K562 (cell line): ENCODE measurements at regions not wholly inside any gene's neighbourhood (a gene's known extent, or its start where the extent isn't known, plus 50 kb on each side); places are given as distances from the start of the nearest gene placed in this dataset.

Source experiments
- ATAC-seq: fragments of 200-7000 bp; cut with Tn5 transposase; 3 replicates; pipeline ENCODE4 v1.9.1; 2020; ENCODE audit warnings: moderate library complexity
- BruUV-seq: library from RNA; stranded (reverse); fragments of 400-500 nt; replicated peaks from 2 replicates; lab custom pipeline; 2021; lab: Mats Ljungman, UMichigan
- CTCF ChIA-PET: fragments of 300-600 bp; formaldehyde crosslinking; extraction: SDS; loops from one replicate; lab custom pipeline; 2021; ENCODE audit warnings: low intra/inter-chr PET ratio; lab: Yijun Ruan, JAX
- POLR2A ChIA-PET: fragments of 300-600, 350-650 bp; sonication (Branson Sonifier 250); formaldehyde crosslinking; extraction: SDS; loops from one replicate; lab custom pipeline; 2021; ENCODE audit warnings: antibody characterized with exemption, inconsistent platforms; lab: Yijun Ruan, JAX
- DNase-seq, 4 experiments: peaks; one replicate each; pipeline versions ENCODE4 v3.0.0 to v3.0.0-alpha.2; 2011 to 2018; ENCODE audit warnings: low spot score in 3 of 4, mixed read lengths in 3 of 4; ENCODE audit errors: extremely low read depth in 1 of 4
- FAIRE-seq: peaks from 2 replicates; lab custom pipeline; 2011; peaks lifted over from hg19 to GRCh38; lab: Jason Lieb, UNC
- H2AFZ ChIP-seq: 2 replicates; pipeline ENCODE4 v1.6.0; 2011; ENCODE audit warnings: low read depth, low read length, control low read depth, inconsistent platforms
- H3K27ac ChIP-seq: fragments of 200-600 bp; 3 replicates; pipeline ENCODE4 v1.8.0; 2011; ENCODE audit warnings: low read depth, mild to moderate bottlenecking, control low read depth, inconsistent platforms, low read length, moderate library complexity, mixed read lengths; ENCODE audit errors: extremely low read depth
- H3K27me3 ChIP-seq, 2 experiments: fragments of 300-600 bp in 1 of 2; 2 replicates in 1 of 2; 3 replicates in 1 of 2; pipeline versions ENCODE4 v1.6.0 to v1.8.0; 2011; ENCODE audit warnings: inconsistent platforms in 2 of 2, low read length in 2 of 2, mild to moderate bottlenecking in 1 of 2, mixed read lengths in 1 of 2, moderate library complexity in 1 of 2; ENCODE audit not compliant: control insufficient read depth in 2 of 2, insufficient read depth in 2 of 2
- H3K36me3 ChIP-seq: fragments of 300-600 bp; 3 replicates; pipeline ENCODE4 v1.8.0; 2011; ENCODE audit warnings: mild to moderate bottlenecking, low read length, inconsistent platforms; ENCODE audit not compliant: control insufficient read depth, insufficient read depth
- H3K4me1 ChIP-seq, 2 experiments: fragments of 200-600 bp in 1 of 2; replicated peaks in 1 of 2; 2 replicates in 1 of 2; 3 replicates in 1 of 2; pipeline versions ENCODE4 v1.5.1 to v1.8.0; 2011; ENCODE audit warnings: inconsistent platforms in 2 of 2, low read length in 2 of 2, mild to moderate bottlenecking in 1 of 2, mixed read lengths in 1 of 2, moderate library complexity in 1 of 2; ENCODE audit not compliant: control insufficient read depth in 2 of 2, insufficient read depth in 2 of 2
- H3K4me2 ChIP-seq: 2 replicates; pipeline ENCODE4 v1.6.1; 2011; ENCODE audit warnings: low read length, control low read depth, inconsistent platforms, mixed read lengths; ENCODE audit not compliant: insufficient read depth
- H3K4me3 ChIP-seq: fragments of 200-600 bp; sonication (generic), shearing (Covaris generic); 2 replicates; pipeline ENCODE4 v1.5.1; 2016; ENCODE audit warnings: control low read depth, inconsistent platforms
- H3K79me2 ChIP-seq: fragments of 200-600 bp; 3 replicates; pipeline ENCODE4 v1.8.0; 2011; ENCODE audit warnings: low read length, inconsistent platforms; ENCODE audit not compliant: control insufficient read depth, insufficient read depth
- H3K9ac ChIP-seq, 2 experiments: 2 replicates each; pipeline versions ENCODE4 v1.6.0 to v1.6.1; 2011; ENCODE audit warnings: low read depth in 2 of 2, low read length in 2 of 2, control low read depth in 1 of 2, inconsistent platforms in 1 of 2, mild to moderate bottlenecking in 1 of 2, mixed read lengths in 1 of 2; ENCODE audit not compliant: insufficient read depth in 1 of 2
- H3K9me1 ChIP-seq: one replicate; pipeline ENCODE4 v1.6.0; 2011; ENCODE audit warnings: inconsistent platforms, mild to moderate bottlenecking, low read length, moderate library complexity; ENCODE audit not compliant: control insufficient read depth, insufficient read depth
- H3K9me3 ChIP-seq: replicated peaks from 2 replicates; pipeline ENCODE4 v1.5.1; 2011; ENCODE audit warnings: low read depth, low read length, inconsistent platforms; ENCODE audit not compliant: control insufficient read depth, insufficient read depth
- H4K20me1 ChIP-seq: replicated peaks from 2 replicates; pipeline ENCODE4 v1.6.1; 2011; ENCODE audit warnings: low read length, inconsistent platforms, mixed read lengths; ENCODE audit not compliant: control insufficient read depth, insufficient read depth
- ADNP ChIP-seq: fragments of 200-800 bp; sonication (Bioruptor generic); IDR thresholded peaks from 2 replicates; pipeline ENCODE4 v1.6.1; 2016; ENCODE audit warnings: missing genetic modification characterization, missing compliant biosample characterization
- CREBBP ChIP-seq: IDR thresholded peaks from one replicate; pipeline ENCODE4 v1.6.1; 2012; ENCODE audit warnings: low read depth, mild to moderate bottlenecking, control low read depth, inconsistent platforms, low read length
- ESRRA ChIP-seq: fragments of 450-650 bp; IDR thresholded peaks from 2 replicates; pipeline ENCODE4 v1.6.1; 2014; ENCODE audit warnings: low read depth, mild to moderate bottlenecking, moderate library complexity, borderline replicate concordance
- GATAD2A ChIP-seq: fragments of 450-650 bp; IDR thresholded peaks from 2 replicates; pipeline ENCODE4 v1.6.1; 2017
- GTF3C2 ChIP-seq: IDR thresholded peaks from 3 replicates; pipeline ENCODE4 v1.6.1; 2011; ENCODE audit warnings: borderline replicate concordance, mild to moderate bottlenecking, moderate library complexity; ENCODE audit not compliant: insufficient read length; ENCODE audit errors: extremely low read depth
- HNRNPK ChIP-seq: fragments of 200-400 bp; formaldehyde crosslinking; IDR thresholded peaks from one replicate; pipeline ENCODE4 v1.6.1; 2018; ENCODE audit warnings: mild to moderate bottlenecking, low read depth, low read length; ENCODE audit not compliant: poor library complexity, severe bottlenecking
- LCOR ChIP-seq: sonication (generic); formaldehyde crosslinking; IDR thresholded peaks from 2 replicates; pipeline ENCODE4 v1.8.0; 2022; ENCODE audit warnings: mild to moderate bottlenecking, missing genetic modification reagents
- MBD1 ChIP-seq: fragments of 250-450 bp; sonication (Bioruptor Pico); IDR thresholded peaks from 2 replicates; pipeline ENCODE4 v1.8.0; 2022; ENCODE audit warnings: inconsistent platforms
- PPARD ChIP-seq: fragments of 250-450 bp; sonication (Bioruptor Pico); IDR thresholded peaks from 2 replicates; pipeline ENCODE4 v1.8.0; 2022; ENCODE audit warnings: inconsistent platforms, mild to moderate bottlenecking, moderate library complexity
- ZNF280B ChIP-seq: fragments of 250-450 bp; sonication (Bioruptor Pico); IDR thresholded peaks from 2 replicates; pipeline ENCODE4 v1.5.1; 2021; ENCODE audit warnings: mild to moderate bottlenecking
- ZNF444 ChIP-seq: fragments of 250-450 bp; sonication (Bioruptor Pico); IDR thresholded peaks from 2 replicates; pipeline ENCODE4 v1.4.0; 2020; ENCODE audit warnings: mild to moderate bottlenecking, moderate library complexity
- WGBS: fragments of 100-300 bp; shearing (Covaris generic); methylation state at CpG from one replicate; pipeline ENCODE4 v1.1.6; 2016; ENCODE audit warnings: low coverage, mixed read lengths; ENCODE audit not compliant: insufficient coverage; ENCODE audit errors: missing lambda C conversion rate; 5-methylcytosine and 5-hydroxymethylcytosine counted together
- in situ Hi-C: fragments of 300-500 bp; cut with MboI; formaldehyde crosslinking; loops from 4 replicates; pipeline ENCODE4 v1.15.0; 2018; ENCODE audit warnings: inconsistent platforms, mixed read lengths
- intact Hi-C: fragments of 100-400 bp; cut with micrococcal nuclease; formaldehyde crosslinking; loops from 2 replicates; pipeline ENCODE4 v1.14.2; 2022
- TF ChIP-seq, protein P1 (sequence below): sonication (generic); formaldehyde crosslinking; IDR thresholded peaks from 2 replicates; pipeline ENCODE4 v1.8.0; 2022; ENCODE audit warnings: mild to moderate bottlenecking, missing genetic modification reagents

DNA sequence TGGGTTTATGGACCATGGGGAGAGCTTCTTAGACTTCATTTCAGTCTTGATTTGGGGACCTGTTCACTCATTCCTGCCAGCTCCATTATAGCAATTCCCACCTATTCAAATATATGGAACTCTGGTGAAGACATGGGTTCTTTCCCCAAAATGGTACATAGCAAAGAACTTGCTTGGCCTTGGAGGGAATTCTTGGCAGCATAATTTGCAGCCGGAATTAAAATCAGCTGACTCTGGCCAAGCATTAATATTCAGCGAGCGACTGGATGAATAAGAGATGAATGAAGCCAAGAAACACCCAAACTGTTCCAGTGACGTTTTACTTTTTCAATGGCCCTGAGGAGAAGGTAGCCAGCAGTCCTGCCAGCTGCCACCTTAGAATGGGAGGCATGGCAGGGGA is 88.4 kb upstream of the SOX1 start:
- ATAC-seq (no peak), FAIRE-seq (no peak), DNase-seq (no peak)
- H3K4me1 ChIP-seq = no peaks in the 10 kb centered on the region
- no peaks in the 10 kb centered on the region for H3K9me1 ChIP-seq
- H4K20me1 ChIP-seq = no peaks in the 10 kb centered on the region; the same call in 1 of the 2 replicates
- in situ Hi-C loops (no loop called here), intact Hi-C loops (no loop called here)
- CTCF ChIA-PET = no interaction called here
- BruUV-seq = no TSS peak
- no peak overlapping the region for H3K9ac ChIP-seq
- no peaks in the 10 kb centered on the region for H3K79me2 ChIP-seq
- POLR2A ChIA-PET = interaction anchor here (0.6 kb wide), 1 partner anchor 457 kb away, joined by 3 read pairs; no protein-coding TSS in a partner anchor
- 0% methylated on average over 4 of the region's 4 CpGs for WGBS
- H3K4me3 ChIP-seq = no peak overlapping the region
- no peak overlapping the region for H3K4me2 ChIP-seq
- peaks cover 0 to 7% of the 10 kb centered on the region in 2 experiments; a peak in 1 of 5 replicates for H3K27me3 ChIP-seq
- H2AFZ ChIP-seq = no peak overlapping the region
- no peak overlapping the region for H3K27ac ChIP-seq
- H3K9me3 ChIP-seq = 0 out of 2 replicates have a peak, but pooled peaks cover 2% of the 10 kb centered on the region
- no peaks in the 10 kb centered on the region for H3K36me3 ChIP-seq
- TF ChIP-seq, protein P1, sequence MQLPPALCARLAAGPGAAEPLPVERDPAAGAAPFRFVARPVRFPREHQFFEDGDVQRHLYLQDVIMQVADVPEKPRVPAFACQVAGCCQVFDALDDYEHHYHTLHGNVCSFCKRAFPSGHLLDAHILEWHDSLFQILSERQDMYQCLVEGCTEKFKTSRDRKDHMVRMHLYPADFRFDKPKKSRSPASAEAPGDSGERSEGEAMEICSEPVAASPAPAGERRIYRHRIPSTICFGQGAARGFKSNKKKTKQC (CRISPR knock-in tag) = no peak
- TF ChIP-seq ZNF444 (CRISPR knock-in tag) = no peak
- no peak for TF ChIP-seq GATAD2A
- no peak for TF ChIP-seq GTF3C2
- TF ChIP-seq HNRNPK = no peak
- no peak for TF ChIP-seq LCOR (CRISPR knock-in tag)
- no peak for TF ChIP-seq ESRRA
- TF ChIP-seq MBD1 (CRISPR knock-in tag) = no peak
- TF ChIP-seq PPARD (CRISPR knock-in tag) = no peak
- no peak for TF ChIP-seq ADNP (tag)
- TF ChIP-seq ZNF280B = no peak
- no peak for TF ChIP-seq CREBBP
